Heart left ventricle (tissue), 16 donors: ENCODE measurements at regions not wholly inside any gene's neighbourhood (a gene's known extent, or its start where the extent isn't known, plus 50 kb on each side); places are given as distances from the start of the nearest gene placed in this dataset.

Experiments
- ATAC-seq, 4 donors: fragments of 200-7000 bp; cut with Tn5 transposase; one replicate each; pipeline ENCODE4 v1.9.1; 2020 to 2022; ENCODE audit warnings: moderate library complexity in 4 of 4, mild to moderate bottlenecking in 3 of 4, moderate number of reproducible peaks in 1 of 4
- DNase-seq, 5 donors: peaks; one replicate each; pipeline ENCODE4 v3.0.0-alpha.2; 2020
- H3K27ac ChIP-seq, 12 donors: fragments of 200-600 bp; sonication (generic) in 4 of 12; one replicate each; pipeline versions ENCODE4 v1.5.0 to v1.8.0; 2016 to 2022; ENCODE audit warnings: mild to moderate bottlenecking in 2 of 12
- H3K27me3 ChIP-seq, 9 donors: fragments of 200-600 bp; sonication (generic) in 2 of 9; one replicate each; pipeline versions ENCODE4 v1.5.1 to v1.8.0; 2016 to 2022; ENCODE audit warnings: mild to moderate bottlenecking in 3 of 9
- H3K36me3 ChIP-seq, 9 donors: fragments of 200-600 bp; sonication (generic) in 2 of 9; one replicate each; pipeline versions ENCODE4 v1.5.0 to v1.8.0; 2018 to 2022; ENCODE audit warnings: mild to moderate bottlenecking in 2 of 9
- H3K4me1 ChIP-seq, 12 donors: fragments of 200-600 bp; sonication (generic) in 4 of 12; one replicate each; pipeline versions ENCODE4 v1.5.0 to v1.8.0; 2016 to 2022; ENCODE audit warnings: mild to moderate bottlenecking in 3 of 12
- H3K4me3 ChIP-seq, 12 donors: fragments of 200-600 bp; sonication (generic) in 4 of 12; one replicate each; pipeline versions ENCODE4 v1.5.0 to v1.8.0; 2017 to 2022; ENCODE audit warnings: mild to moderate bottlenecking in 9 of 12, moderate library complexity in 4 of 12
- H3K9me3 ChIP-seq, 12 donors: fragments of 200-600 bp; sonication (generic) in 4 of 12; one replicate each; pipeline versions ENCODE4 v1.5.0 to v1.8.0; 2016 to 2022; ENCODE audit warnings: mild to moderate bottlenecking in 1 of 12
- CTCF ChIP-seq, 12 donors: fragments of 200-600 bp; sonication (generic) in 4 of 12; IDR thresholded peaks; one replicate each; pipeline versions ENCODE4 v1.5.0 to v1.8.0; 2018 to 2022; ENCODE audit warnings: antibody characterized with exemption in 12 of 12, mild to moderate bottlenecking in 5 of 12
- POLR2A ChIP-seq, 2 donors: fragments of 450-650 bp; IDR thresholded peaks; one replicate each; pipeline ENCODE4 v1.6.1; 2017; ENCODE audit warnings: antibody characterized with exemption in 2 of 2, mild to moderate bottlenecking in 2 of 2, moderate library complexity in 2 of 2
- WGBS, 4 donors: extraction: QIAGEN DNeasy Blood & Tissue Kit in 2 of 4; methylation state at CpG; one replicate each; pipeline versions ENCODE4 v1.1.5 to v1.1.7; 2013 to 2018; 5-methylcytosine and 5-hydroxymethylcytosine counted together
- intact Hi-C, 10 donors: fragments of 100-400 bp; cut with DNase I; formaldehyde crosslinking; loops; one replicate each; pipeline versions ENCODE4 v1.11.1 to v1.14.2; 2022
- donor health status: ischemic (EF 13 %, LVEDD 7.1; RV severe dilation, severe dysfunction).
- donor health status: healthy with polysubstance abuse.
- donor health status: DM: no; HTN: yes; CAD: no.
- donor health status: DM: no; HTN: no; CAD: no.
- donor health status: ischemic (EF 25% LVEDD 6.9; RV normal size, moderate dysfunction).
- donor health status: ischemic (EF 25% LVEDD 5.7; RV mildly dilated, moderate dysfunction).
- donor health status: healthy.
- donor health status: DM: yes; HTN: yes; CAD: no.
- donor health status: ischemic (EF 35%, LVEDD 5.7; RV mildly dilated, moderate dysfunction).
- donor health status: nonischemic (EF 11% LVEDD 7.7; RV severe dilation, severe dysfunction).
- donor health status: DM: yes; HTN: yes; CAD: no.
- donor health status: PGD.
- donor health status: ischemic (EF 29% LVEDD 5.4; RV normal size, mild dysfunction).
- donor health status: nonischemic (EF 23%, LVEDD 6.1; RV moderate dilation, normal function).

- H3K4me1 ChIP-seq, result no peaks in the 10 kb centered on the region
- ATAC-seq (no peak), DNase-seq (no peak)
- intact Hi-C loops, result no loop called here
- peak overlapping the region in 2 of 12 donors; percentile 2 to 19 for H3K4me3 ChIP-seq
- no peak for TF ChIP-seq CTCF (IDR thresholded peaks at IDR 0.05)
- TF ChIP-seq POLR2A (IDR thresholded peaks at IDR 0.05), result no peak
- H3K27ac ChIP-seq, result no peak overlapping the region
- peaks cover 0 to under 1% (median 0%) of the 10 kb centered on the region in 9 donors for H3K27me3 ChIP-seq
- WGBS, 4 donors, result 30 to 42% (median 35%) methylated on average over 3 of the region's 3 CpGs
- peaks cover 0 to 5% (median 0%) of the 10 kb centered on the region in 12 donors for H3K9me3 ChIP-seq
- no peaks in the 10 kb centered on the region for H3K36me3 ChIP-seq
Measured at GRCh38 chr9:117494401-117495090, 79.7 kb upstream of the ASTN2 start.

GRCh38 chr9:117492476-117492875 is 77.6 kb upstream of the ASTN2 start:
- H3K27me3 ChIP-seq, result no peaks in the 10 kb centered on the region
- WGBS, 4 donors, result 64 to 81% (median 75%) methylated on average over 3 of the region's 3 CpGs
- H3K27ac ChIP-seq, result no peak overlapping the region
- DNase-seq (no peak), ATAC-seq (no peak)
- intact Hi-C loops, result no loop called here
- H3K9me3 ChIP-seq, result peaks cover 0 to 3% (median 0%) of the 10 kb centered on the region in 12 donors
- H3K4me1 ChIP-seq, result peaks cover 0 to 5% (median 0%) of the 10 kb centered on the region in 12 donors
- TF ChIP-seq POLR2A (IDR thresholded peaks at IDR 0.05), result no peak
- TF ChIP-seq CTCF (IDR thresholded peaks at IDR 0.05), result no peak
- H3K36me3 ChIP-seq, result no peaks in the 10 kb centered on the region
- H3K4me3 ChIP-seq, result no peak overlapping the region

- WGBS, 4 donors, result 69 to 80% (median 76%) methylated on average over 4 of the region's 4 CpGs
- DNase-seq (no peak), ATAC-seq (no peak)
- Histone ChIP-seq H3K4me1 (peaks cover 0 to 5% (median 0%) of the 10 kb centered on the region in 12 donors), H3K27ac (no peak overlapping the region), H3K27me3 (peaks cover 0 to 4% (median 0%) of the 10 kb centered on the region in 9 donors), H3K4me3 (no peak overlapping the region), H3K36me3 (no peaks in the 10 kb centered on the region), H3K9me3 (no peaks in the 10 kb centered on the region)
- TF ChIP-seq POLR2A (IDR thresholded peaks at IDR 0.05) (no peak), CTCF (IDR thresholded peaks at IDR 0.05) (no peak)
- intact Hi-C loops, result no loop called here
Measured at GRCh38 chr9:117491491-117491890, 76.6 kb upstream of the ASTN2 start.

- Histone ChIP-seq H3K27ac (no peak overlapping the region), H3K36me3 (no peaks in the 10 kb centered on the region), H3K27me3 (peaks cover 0 to 9% (median 0%) of the 10 kb centered on the region in 9 donors), H3K4me1 (peaks cover 0 to 5% (median 0%) of the 10 kb centered on the region in 12 donors), H3K9me3 (no peaks in the 10 kb centered on the region), H3K4me3 (no peak overlapping the region)
- ATAC-seq (no peak), DNase-seq (no peak)
- intact Hi-C loops, result no loop called here
- TF ChIP-seq POLR2A (IDR thresholded peaks at IDR 0.05) (no peak), CTCF (IDR thresholded peaks at IDR 0.05) (no peak)
Measured at GRCh38 chr9:117490199-117490598, 75.3 kb upstream of the ASTN2 start.
